GM04504 (cell line): ENCODE measurements at regions not wholly inside any gene's neighbourhood (a gene's known extent, or its start where the extent isn't known, plus 50 kb on each side); places are given as distances from the start of the nearest gene placed in this dataset.
A peak's percentile ranks its signal among the peaks of the same experiment; 100 is the strongest.

Source experiments
- DNase-seq: peaks from one replicate; pipeline ENCODE4 v3.0.0-alpha.2; 2012; ENCODE audit warnings: low read depth

DNA sequence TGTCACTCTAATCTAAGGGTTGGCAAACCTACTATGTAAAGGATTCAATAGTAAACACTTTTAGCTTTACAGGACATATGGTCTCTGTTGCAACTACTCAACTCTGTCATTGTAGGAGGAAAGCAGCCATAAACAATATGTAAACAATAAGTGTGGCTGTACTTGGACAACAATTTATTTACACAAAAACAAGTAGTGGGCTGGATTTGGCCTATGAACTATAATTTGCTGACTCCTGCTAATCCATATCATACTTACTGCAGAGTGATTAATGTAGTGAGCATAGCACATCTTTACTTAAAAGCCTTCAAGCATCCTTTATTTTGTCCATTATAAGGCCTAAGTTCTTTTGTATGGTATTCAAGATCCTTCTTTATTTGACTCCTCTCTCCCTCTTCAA is 441.9 kb downstream of the ZIC1 start:
- no peak for DNase-seq

DNA sequence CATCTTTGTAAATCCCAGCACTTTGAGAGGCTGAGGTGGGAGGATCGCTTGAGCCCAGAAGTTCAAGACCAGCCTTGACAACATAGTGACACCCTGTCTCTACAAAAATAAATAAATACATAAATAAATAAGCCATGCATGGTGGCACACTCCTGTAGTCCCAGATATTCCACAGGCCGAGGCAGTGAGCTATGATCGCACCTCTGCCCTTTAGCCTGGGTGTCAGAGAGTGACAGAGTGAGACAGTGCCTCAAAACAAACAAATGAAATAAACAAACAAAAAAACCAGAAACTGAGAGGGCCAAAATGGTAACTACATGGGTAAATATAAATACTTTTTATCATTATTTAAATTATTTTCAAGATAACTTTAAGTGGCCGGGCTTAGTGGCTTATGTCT is 445.4 kb downstream of the ZIC1 start:
- DNase-seq, result no peak

DNA sequence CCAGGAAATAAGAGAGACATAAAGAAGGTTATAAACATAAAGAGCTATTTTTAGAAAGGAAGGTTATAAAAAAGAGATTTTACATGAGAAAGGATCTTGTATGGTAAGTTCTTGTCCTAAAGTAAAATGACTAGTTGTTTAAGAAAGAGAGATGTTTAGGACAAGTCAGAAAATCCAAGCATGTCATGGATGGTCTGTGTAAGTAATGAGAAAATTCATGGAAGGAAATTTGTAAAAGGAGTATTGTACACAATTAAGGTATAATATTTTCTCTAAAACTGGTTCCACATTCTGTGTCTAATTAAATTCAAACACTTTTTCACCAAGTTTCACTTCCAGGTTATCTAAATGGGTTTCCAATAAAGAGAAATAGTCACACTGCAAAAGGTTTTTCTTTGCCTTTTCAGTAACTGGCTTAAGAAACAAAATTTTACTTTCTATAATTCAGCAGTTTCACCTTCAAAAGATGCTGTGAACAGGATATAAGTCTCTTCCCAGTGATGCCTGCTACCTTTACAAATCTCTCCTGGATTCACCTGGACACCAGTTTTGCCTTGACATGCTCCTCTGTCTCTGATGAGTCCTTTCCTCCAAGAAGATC is 455.7 kb downstream of the ZIC1 start:
- DNase-seq, result no peak

DNA sequence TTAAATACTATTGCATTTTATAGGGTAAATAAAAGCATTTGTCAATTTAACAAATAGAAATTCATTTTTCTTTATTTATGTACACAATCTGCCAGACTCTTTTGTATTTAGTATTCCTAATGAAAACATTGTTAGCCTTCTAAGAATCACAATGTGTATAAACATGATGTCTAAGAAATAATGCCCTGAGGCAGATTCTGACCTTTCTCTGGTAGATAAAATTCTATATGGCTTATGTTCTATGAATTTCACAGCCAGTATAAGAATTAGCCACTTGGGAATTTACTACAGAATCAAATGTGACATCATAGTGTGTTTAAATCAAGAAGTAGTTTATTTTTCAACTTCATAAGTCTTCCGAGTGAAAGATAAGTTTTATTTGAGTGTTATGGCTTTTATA is 457.4 kb downstream of the ZIC1 start:
- DNase-seq, result no peak

DNA sequence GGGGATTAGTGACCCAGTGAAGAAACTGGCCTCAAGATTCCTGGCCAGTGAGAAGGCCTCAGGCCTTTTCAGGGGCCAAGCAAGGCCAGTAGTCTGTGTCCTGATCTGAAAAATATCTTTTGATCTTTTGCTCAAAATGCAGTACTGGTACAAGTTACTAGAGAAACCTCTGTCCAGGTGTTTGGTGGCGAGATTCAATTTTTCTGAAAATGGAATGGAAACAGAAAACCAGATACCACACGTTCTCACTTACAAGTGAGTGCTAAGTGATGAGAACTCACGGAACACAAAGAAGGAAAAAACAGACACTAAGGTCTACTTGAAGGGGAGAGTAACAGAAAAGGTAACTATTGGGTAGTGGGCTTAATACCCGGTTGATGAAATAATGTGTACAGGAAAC is 463.4 kb downstream of the ZIC1 start:
- no peak for DNase-seq

DNA sequence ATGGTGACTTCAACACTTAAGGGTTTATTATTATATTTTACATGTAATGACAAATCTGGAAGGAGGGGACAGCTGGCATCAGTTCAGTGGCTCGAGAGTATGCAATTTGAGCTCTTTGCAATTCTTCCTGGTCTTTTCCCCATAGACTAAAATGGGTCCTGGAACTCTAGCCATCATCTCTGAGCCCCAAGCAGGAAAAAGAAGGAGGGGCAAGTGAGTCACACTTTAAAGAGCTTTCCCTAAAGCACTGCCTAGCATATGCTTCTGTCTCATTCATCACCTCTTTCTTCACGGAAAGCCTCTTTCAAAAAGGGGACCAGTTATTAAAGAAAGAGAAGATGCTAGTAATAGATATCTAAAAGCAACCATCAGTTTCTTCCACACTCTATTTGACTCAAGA is 466.3 kb downstream of the ZIC1 start:
- no peak for DNase-seq

DNA sequence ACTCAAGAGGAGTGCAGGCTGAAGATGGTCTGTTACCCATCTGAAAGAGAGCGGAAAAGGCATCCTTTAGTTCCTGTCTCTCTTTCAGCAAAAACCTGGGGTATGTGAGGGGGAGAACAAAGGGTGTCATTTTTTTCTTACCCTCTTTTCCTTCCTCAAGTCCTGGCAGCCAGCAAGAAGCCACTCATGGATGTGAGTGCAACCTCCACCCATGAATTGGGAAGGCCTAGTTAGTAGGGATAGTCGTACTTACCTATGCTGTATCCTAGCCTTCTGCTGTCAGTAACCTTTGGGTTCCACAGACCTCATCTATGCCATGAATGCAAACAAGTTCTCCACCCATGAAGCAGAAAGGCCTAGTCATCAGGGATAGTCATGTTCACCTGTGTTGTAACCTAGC is 472.8 kb downstream of the ZIC1 start:
- DNase-seq, result no peak

DNA sequence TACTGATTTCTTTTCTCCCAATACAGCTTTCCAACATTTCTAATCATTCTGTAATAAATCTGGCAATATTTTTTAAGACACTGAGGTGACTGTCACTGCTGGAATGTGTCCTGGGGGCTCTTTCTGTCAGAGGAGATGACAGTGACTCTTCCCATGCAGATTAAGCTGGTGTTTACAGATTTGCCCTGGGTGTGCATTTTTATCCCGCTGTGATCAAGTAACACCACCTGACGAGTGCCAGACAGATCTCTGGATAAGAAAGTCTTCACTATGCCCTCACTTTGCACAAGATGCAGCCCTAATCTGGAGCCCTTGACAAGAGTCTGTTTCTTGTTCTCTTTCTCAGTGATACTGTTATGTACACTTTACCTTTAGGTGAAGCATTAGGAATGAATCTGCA is 477.7 kb downstream of the ZIC1 start:
- DNase-seq, result no peak

DNA sequence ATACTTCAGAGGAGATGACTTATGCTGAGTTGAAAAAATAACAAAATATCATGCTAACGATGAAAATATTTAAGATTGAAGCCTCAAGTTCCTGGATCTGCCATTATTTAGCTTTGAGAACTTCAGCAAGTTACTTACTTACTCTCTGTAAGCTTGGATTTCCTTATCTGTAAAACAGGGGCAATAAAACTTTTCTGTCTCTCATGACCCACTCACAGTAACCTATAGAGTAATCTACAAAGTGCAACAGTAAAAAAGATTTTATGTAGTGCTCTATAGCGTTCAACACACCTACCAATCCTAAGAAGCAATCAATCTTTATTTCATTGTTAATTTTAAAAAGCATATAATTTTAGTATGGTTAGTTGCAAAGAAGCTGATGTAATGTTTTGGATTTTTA is 478.6 kb downstream of the ZIC1 start:
- no peak for DNase-seq

DNA sequence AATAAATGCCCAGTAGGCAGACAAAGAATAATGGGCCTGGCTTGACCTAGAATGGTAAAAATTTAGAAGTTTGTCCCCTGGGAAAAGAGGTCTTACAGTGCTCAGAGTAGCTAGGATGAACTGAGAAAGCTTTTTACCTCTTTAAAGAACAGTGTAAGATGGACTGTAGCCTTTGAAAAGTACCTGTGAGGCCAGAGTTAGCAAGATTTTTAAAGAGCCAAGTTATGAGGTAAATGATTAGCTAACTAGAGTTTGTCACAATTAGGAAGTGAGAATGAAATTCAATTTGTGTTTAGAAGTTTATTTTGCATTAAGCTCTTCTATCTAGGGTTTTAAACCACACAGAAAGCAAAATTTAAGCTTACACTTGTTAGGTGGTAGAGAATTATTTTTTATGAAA is 480.9 kb downstream of the ZIC1 start:
- DNase-seq, result no peak

DNA sequence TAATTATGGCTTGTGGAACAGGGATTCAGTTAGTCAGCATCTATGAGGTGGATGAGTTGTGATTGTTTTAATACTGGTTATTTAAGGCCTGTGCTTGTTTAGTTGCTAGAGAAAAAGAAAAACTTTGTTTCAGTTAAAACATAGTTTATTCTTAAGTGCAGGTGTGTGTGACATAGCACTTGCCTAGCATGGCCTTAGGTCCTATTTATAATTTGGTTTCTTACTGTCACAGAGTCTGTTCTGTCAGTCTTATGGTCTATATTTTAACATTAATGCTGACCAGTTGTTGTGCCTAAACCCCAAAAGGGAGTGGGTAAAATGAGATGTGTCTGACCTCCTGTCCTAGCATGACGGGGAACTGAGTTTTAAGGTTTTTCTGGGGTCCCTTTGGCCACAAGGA is 486.3 kb downstream of the ZIC1 start:
- no peak for DNase-seq

DNA sequence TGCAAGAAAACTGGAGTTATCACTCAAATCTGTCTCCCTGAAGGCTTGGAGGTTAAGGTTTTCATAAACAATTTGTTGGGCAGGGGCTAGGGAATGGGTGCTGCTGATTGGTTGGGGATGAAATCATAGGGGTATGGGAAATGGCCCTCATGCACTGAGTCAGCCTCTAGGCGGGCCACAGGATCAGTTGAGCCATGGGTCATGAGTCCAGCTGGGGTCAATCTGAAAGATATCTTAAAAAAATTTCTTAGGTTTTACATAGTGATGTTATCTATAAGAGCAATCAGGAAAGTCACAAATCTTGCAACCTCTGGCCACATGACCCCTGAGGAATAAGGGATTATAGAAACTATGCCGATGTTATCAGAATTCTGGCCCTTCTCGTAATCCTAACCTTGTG is 491.7 kb downstream of the ZIC1 start:
- DNase-seq, result no peak

DNA sequence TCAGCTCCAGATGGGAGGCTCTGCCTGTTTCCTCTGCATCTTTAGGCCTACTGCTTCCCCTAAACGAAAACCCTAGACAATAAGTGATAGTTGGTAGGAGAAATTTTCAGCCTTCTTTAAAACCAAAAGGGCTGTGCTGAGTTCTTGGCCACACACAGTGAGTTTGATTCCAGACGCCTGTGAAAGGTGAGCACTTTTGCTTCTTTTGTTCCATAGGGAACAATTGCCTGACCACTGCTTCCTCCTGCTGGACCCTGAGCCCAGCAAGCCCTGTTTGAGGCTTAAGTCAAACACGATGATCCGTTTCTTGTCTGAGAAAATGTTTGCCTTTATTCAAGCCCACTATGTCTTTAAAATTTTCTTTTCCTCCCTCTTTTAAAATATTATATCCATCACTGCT is 493.9 kb downstream of the ZIC1 start:
- no peak for DNase-seq

DNA sequence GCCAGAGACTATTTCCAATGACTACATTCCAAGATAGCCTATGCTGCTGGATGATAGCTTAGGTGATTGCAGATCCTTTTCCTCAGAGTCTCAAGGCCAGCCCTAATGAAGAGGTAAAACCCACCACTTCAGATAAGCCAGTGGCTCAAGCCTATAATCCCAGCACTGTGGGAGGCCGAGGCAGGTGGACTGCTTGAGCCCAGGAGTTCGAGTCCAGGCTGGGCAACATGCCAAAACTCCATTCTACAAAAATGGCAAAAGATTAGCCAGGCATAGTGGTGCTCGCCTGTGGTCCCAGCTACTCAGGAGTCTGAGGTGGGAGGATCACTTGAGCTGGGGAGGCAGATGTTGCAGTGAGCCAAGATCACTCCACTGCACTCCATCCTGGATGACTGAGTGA is 495.3 kb downstream of the ZIC1 start:
- no peak for DNase-seq

DNA sequence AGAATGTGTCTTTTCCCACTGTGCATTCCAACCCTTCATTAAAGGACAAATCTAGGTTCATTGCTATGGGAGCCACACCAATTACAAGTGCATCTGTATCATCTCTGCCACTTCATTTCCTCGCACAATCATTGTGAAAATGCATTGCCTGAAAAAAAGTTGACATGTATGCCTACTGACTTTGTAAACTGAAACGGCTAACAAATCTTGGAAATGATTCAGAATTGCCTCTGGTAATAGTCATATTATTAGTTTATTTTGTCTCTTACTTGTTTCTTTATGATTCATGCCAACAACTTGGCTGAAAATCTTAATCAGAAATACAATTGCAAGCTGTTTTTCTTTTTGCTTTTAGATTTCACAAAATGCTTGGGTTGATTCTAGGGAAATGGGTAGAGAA is 497.1 kb downstream of the ZIC1 start:
- no peak for DNase-seq

DNA sequence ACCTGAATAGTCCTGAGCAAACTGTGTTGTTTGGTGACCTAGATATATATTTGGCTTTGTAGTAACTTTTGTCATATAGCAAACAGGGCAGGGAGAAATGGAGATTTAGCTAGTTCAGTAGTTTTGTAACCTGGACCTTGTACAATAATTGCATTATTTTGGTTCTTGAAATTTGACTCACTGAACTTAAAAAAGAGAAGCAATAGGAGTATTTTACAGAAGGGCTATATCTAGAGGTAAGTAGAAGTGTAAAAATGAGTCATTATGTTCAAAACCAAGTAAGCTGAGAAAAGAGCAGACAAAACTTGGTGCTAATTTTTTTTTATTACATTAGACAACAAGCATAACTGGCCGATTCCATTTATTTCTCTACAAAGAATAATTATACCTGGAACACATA is 505.4 kb downstream of the ZIC1 start:
- DNase-seq, result no peak

DNA sequence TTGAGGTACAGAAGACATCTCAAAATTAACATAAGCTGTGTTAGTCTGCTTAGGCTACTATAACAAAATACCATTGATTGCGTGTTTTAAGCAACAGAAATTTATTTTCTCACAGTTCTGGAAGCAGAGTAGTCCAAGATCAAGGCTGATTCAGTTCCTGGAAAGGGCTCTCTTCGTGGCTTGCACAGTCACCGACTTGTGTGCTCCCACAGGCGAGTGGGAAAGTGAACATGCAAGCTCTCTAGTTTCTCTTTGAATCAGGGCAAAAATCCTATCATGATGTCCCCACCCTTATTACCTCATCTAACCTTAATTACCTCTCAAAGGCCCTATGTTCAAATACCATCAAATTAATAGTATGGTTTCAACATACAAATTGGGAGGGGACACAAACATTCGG is 505.9 kb downstream of the ZIC1 start:
- no peak for DNase-seq

DNA sequence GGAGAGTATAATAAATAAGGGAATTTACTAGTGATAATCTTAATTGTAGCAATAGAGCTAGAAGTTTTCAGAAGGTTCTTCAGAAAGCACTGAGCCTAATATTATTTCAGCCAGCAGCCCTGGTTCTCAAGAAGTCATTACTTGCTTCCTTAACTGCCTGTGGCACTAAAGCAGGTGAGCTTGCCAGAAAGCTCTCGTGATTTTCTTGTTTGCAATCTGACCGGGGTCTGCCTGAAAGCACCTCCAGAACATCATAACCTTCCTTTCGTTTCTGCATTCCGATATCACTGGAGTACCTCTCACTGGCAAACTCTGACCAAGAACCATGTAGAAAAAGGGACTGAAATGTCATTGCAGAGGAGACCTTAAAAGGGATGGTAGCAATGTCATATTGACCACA is 510.3 kb downstream of the ZIC1 start:
- no peak for DNase-seq

DNA sequence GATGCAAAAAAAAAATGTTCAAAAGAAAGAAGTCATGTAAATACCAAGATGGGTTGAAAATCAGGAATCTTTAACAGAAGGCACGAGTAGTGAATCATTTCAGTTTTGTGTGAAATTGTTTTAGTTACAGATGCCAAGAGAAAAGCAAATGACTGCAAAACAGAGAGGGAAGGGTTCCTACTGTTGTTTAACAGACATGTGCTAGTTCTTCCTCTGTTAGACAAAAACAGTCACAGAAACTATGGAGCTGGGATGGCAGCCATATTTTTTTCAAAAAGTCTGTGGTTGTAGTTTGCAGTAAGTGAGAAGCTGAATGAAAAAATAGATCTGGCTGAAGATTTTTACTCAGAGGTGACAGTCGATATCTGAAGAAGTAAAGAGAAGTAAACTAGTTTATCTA is 511.9 kb downstream of the ZIC1 start:
- DNase-seq, result peak; percentile 71

DNA sequence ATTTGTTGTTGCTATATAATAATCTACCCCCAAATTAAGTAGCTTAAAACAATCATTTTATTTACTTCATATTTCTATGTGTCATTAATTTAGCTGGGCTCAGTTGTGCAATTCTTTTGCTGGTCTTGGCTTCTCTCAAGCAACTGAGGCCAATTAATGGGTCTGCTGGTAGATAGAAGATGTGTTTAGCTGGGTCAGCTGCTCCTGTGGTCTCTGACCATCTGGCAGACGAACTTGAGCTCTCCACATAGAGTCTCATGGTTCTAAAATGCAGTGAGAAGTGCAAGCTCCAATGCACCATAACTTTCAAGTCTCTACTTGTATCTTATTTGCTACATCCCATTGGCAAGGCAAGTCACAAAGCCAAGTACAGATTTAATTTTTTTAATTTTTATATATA is 515.6 kb downstream of the ZIC1 start:
- DNase-seq, result no peak

DNA sequence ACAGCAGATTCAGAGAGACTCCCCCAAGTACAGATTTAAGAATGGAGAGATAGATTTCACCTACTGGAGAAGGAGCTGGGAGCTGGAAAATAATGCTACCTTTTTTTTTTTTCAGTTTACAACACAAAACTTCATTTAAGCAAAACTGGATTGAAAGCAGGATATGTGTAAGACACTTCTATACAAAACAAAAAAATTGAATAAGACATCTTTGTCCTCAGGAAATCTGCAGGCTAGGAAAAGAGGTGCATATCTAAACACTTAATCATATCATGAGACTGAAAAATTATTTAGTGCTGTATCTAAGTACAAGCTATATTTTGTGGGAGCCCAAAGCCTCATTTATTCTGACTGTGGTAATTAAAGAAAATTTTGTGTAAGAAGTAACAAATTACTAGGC is 516.1 kb downstream of the ZIC1 start:
- DNase-seq, result no peak

DNA sequence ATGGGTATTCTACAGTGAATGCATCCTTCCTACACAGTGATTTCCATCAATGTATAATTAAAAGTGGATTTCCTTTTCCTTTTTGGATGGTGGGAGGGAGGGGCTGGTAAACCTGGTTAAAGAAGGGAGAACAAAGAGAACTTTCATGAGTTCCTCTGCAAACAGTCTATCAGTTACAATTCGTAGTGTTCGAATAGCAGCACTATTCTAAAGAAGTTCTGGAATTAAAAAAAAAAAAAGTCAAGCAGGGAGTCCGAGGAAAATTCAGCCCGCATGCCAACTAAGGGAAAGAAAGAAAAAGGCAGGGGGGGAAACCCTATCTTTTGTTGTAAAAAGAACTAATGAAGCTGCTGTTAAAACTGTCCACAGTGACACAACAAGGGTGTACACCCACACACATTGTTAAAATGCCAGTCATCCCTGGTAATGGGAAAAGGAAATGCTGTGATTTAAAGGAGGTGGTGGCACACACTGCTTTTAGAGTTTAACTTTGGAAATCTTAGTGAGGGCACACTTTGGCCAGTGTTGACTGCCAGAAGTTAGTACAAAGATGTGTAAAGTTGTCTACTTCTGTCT is 521.2 kb downstream of the ZIC1 start:
- no peak for DNase-seq

DNA sequence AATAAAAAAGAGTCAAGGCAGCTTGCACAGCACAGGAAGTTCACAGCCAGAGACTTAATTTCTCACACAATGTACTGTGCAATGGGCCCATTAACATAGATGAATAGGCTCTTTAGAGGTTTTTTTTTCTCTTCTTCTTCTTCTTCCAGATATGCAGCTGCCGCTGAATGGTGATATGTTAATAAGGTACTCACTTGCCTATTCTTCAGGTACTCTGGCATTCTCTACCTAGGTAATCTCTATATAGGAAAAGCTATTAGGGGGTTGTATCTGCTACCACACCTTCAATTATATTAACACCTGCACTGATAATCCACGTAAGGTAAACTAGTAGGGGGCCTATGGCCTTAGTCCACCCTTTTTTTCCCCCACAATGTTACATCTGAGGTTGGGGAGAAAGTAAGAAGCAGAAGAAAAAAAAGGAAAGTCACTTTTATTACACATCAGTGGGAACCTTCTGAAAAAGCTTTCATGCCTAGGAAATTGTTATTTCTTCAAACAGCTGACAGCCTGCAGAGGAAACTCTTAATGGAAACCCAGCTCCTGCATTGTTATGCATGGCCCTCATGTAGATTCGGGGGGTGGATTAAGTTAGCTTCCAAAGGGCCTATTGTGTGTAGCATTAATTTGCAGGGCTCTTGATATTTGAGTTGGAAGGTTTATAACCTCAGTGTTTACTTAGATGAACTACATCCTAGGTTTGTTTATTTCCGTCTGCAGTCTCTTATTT is 525.5 kb downstream of the ZIC1 start:
- DNase-seq, result no peak

DNA sequence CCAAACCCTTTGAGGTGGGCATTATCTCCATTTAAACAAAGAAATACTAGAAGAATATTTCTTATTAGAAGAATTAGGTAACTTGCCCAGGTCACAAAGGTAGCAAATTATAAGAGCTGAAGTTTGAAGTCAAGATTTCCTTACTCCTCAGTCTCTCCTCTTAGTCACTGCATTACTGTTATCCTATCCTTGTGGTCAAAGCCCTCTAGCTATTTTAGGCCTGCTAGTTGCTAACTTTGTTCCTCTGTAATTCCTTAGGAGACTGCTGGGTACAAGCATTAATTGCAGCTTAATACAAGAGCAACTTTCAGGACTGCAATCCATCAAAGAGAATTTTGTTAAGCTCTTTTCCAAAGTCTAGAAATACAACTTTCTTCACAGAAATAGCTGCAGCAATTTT is 528.2 kb downstream of the ZIC1 start:
- no peak for DNase-seq
